Tibial artery (tissue), 4 donors: ENCODE measurements at regions not wholly inside any gene's neighbourhood (a gene's known extent, or its start where the extent isn't known, plus 50 kb on each side); places are given as distances from the start of the nearest gene placed in this dataset.

Experiments
- DNase-seq, 2 donors: peaks; one replicate each; pipeline ENCODE4 v3.0.0-alpha.2; 2019
- H3K27ac ChIP-seq, 2 donors: fragments of 200-600 bp; sonication (generic) in 1 of 2; 1 replicate in 1 of 2; 2 replicates in 1 of 2; pipeline ENCODE4 v1.5.1; 2018 to 2019; ENCODE audit warnings: mild to moderate bottlenecking in 1 of 2
- H3K27me3 ChIP-seq, 2 donors: fragments of 200-600 bp; sonication (generic) in 1 of 2; one replicate each; pipeline versions ENCODE4 v1.5.1 to v1.6.0; 2016 to 2019
- H3K36me3 ChIP-seq, 3 donors: fragments of 200-600 bp; sonication (generic) in 2 of 3; one replicate each; pipeline ENCODE4 v1.5.1; 2016 to 2019; ENCODE audit warnings: mild to moderate bottlenecking in 2 of 3
- H3K4me1 ChIP-seq, 4 donors: fragments of 200-600 bp; sonication (generic) in 2 of 4; 1 replicate in 3 of 4; 2 replicates in 1 of 4; pipeline ENCODE4 v1.5.1; 2016 to 2019
- H3K4me3 ChIP-seq, 2 donors: fragments of 200-600 bp; sonication (generic) in 1 of 2; 1 replicate in 1 of 2; 2 replicates in 1 of 2; pipeline ENCODE4 v1.5.1; 2018 to 2019; ENCODE audit warnings: mild to moderate bottlenecking in 2 of 2
- H3K9me3 ChIP-seq, 3 donors: fragments of 200-600 bp; sonication (generic) in 1 of 3; one replicate each; pipeline ENCODE4 v1.5.1; 2016 to 2019
- intact Hi-C: fragments of 100-400 bp; cut with DNase I; formaldehyde crosslinking; loops from one replicate; pipeline ENCODE4 v1.15.0; 2023; ENCODE audit warnings: low total_unique reads
- TF ChIP-seq, protein P1 (sequence below), 2 experiments: fragments of 200-600 bp in 1 of 2; fragments of 450-650 bp in 1 of 2; IDR thresholded peaks; one replicate each; pipeline ENCODE4 v1.5.1; 2017 to 2019; ENCODE audit warnings: antibody characterized with exemption in 2 of 2, mild to moderate bottlenecking in 1 of 2, moderate library complexity in 1 of 2

GRCh38 chr13:30371649-30372265 lies 50.5 kb upstream of the UBE2L5 start:
- DNase-seq = peak in 1 of 2 donors; percentile 63
- H3K4me1 ChIP-seq = peaks cover 0 to 2% (median 0%) of the 10 kb centered on the region in 4 donors
- no peaks in the 10 kb centered on the region for H3K36me3 ChIP-seq
- intact Hi-C loops = no loop called here
- TF ChIP-seq, protein P1, sequence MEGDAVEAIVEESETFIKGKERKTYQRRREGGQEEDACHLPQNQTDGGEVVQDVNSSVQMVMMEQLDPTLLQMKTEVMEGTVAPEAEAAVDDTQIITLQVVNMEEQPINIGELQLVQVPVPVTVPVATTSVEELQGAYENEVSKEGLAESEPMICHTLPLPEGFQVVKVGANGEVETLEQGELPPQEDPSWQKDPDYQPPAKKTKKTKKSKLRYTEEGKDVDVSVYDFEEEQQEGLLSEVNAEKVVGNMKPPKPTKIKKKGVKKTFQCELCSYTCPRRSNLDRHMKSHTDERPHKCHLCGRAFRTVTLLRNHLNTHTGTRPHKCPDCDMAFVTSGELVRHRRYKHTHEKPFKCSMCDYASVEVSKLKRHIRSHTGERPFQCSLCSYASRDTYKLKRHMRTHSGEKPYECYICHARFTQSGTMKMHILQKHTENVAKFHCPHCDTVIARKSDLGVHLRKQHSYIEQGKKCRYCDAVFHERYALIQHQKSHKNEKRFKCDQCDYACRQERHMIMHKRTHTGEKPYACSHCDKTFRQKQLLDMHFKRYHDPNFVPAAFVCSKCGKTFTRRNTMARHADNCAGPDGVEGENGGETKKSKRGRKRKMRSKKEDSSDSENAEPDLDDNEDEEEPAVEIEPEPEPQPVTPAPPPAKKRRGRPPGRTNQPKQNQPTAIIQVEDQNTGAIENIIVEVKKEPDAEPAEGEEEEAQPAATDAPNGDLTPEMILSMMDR (IDR thresholded peaks at IDR 0.05) = no peak
- no peaks in the 10 kb centered on the region for H3K9me3 ChIP-seq
- H3K27ac ChIP-seq = no peak overlapping the region
- no peak overlapping the region for H3K4me3 ChIP-seq
- no peaks in the 10 kb centered on the region for H3K27me3 ChIP-seq
